H7 (cell line): ENCODE measurements at regions not wholly inside any gene's neighbourhood (a gene's known extent, or its start where the extent isn't known, plus 50 kb on each side); places are given as distances from the start of the nearest gene placed in this dataset.

Experiments used
- DNase-seq: peaks from one replicate; pipeline ENCODE4 v3.0.0; 2012
- H3K27me3 ChIP-seq: 2 replicates; pipeline ENCODE4 v1.6.0; 2011; ENCODE audit warnings: mild to moderate bottlenecking, low read length; ENCODE audit not compliant: control insufficient read depth, insufficient read depth
- H3K36me3 ChIP-seq: replicated peaks from 2 replicates; pipeline ENCODE4 v1.5.1; 2011; ENCODE audit warnings: low read length; ENCODE audit not compliant: control insufficient read depth, insufficient read depth
- H3K4me3 ChIP-seq: 2 replicates; pipeline ENCODE4 v1.5.1; 2011; ENCODE audit warnings: low read depth, mild to moderate bottlenecking, control low read depth, low read length, moderate library complexity; ENCODE audit not compliant: insufficient read depth

GRCh38 chr9:118630079-118630478 is 739.2 kb downstream of the BRINP1 start:
- DNase-seq = no peak
- Histone ChIP-seq H3K36me3 (no peaks in the 10 kb centered on the region), H3K4me3 (no peak overlapping the region), H3K27me3 (no peaks in the 10 kb centered on the region)

GRCh38 chr9:118630931-118631595 is 738.2 kb downstream of the BRINP1 start:
- Histone ChIP-seq H3K36me3 (no peaks in the 10 kb centered on the region), H3K4me3 (no peak overlapping the region), H3K27me3 (no peaks in the 10 kb centered on the region)
- no peak for DNase-seq

GRCh38 chr9:118631956-118632355 is 737.3 kb downstream of the BRINP1 start:
- Histone ChIP-seq H3K27me3 (no peaks in the 10 kb centered on the region), H3K4me3 (no peak overlapping the region), H3K36me3 (no peaks in the 10 kb centered on the region)
- no peak for DNase-seq

- no peaks in the 10 kb centered on the region for H3K36me3 ChIP-seq
- H3K27me3 ChIP-seq = no peaks in the 10 kb centered on the region
- no peak for DNase-seq
- H3K4me3 ChIP-seq = no peak overlapping the region
Measured at GRCh38 chr9:118635416-118635815, 733.8 kb downstream of the BRINP1 start.

- no peaks in the 10 kb centered on the region for H3K36me3 ChIP-seq
- no peaks in the 10 kb centered on the region for H3K27me3 ChIP-seq
- DNase-seq = no peak
- no peak overlapping the region for H3K4me3 ChIP-seq
Measured at GRCh38 chr9:118637681-118638080, 731.6 kb downstream of the BRINP1 start.

GRCh38 chr9:118640836-118641560 is 728.2 kb downstream of the BRINP1 start:
- Histone ChIP-seq H3K27me3 (no peaks in the 10 kb centered on the region), H3K4me3 (no peak overlapping the region), H3K36me3 (no peaks in the 10 kb centered on the region)
- no peak for DNase-seq

- DNase-seq = peak; percentile 4
- no peaks in the 10 kb centered on the region for H3K36me3 ChIP-seq
- no peaks in the 10 kb centered on the region for H3K27me3 ChIP-seq
- no peak overlapping the region for H3K4me3 ChIP-seq
Measured at GRCh38 chr9:118643118-118643517, 726.1 kb downstream of the BRINP1 start.

- DNase-seq = no peak
- no peaks in the 10 kb centered on the region for H3K27me3 ChIP-seq
- no peak overlapping the region for H3K4me3 ChIP-seq
- no peaks in the 10 kb centered on the region for H3K36me3 ChIP-seq
Measured at GRCh38 chr9:118644066-118644465, 725.2 kb downstream of the BRINP1 start.

- DNase-seq = no peak
- H3K27me3 ChIP-seq = no peaks in the 10 kb centered on the region
Measured at GRCh38 chr9:118647331-118647730, 721.9 kb downstream of the BRINP1 start.

GRCh38 chr9:118650417-118650816 is 718.8 kb downstream of the BRINP1 start:
- no peak overlapping the region for H3K4me3 ChIP-seq
- DNase-seq = no peak
- H3K27me3 ChIP-seq = no peaks in the 10 kb centered on the region
- no peaks in the 10 kb centered on the region for H3K36me3 ChIP-seq

More at GRCh38 chr9:118647331-118647730, 721.9 kb downstream of the BRINP1 start:
- no peaks in the 10 kb centered on the region for H3K36me3 ChIP-seq
- H3K4me3 ChIP-seq = no peak overlapping the region

GRCh38 chr9:118651511-118651910 is 717.7 kb downstream of the BRINP1 start:
- no peak overlapping the region for H3K4me3 ChIP-seq
- H3K27me3 ChIP-seq = no peaks in the 10 kb centered on the region
- H3K36me3 ChIP-seq = no peaks in the 10 kb centered on the region
- no peak for DNase-seq

- Histone ChIP-seq H3K36me3 (no peaks in the 10 kb centered on the region), H3K27me3 (no peaks in the 10 kb centered on the region), H3K4me3 (no peak overlapping the region)
- no peak for DNase-seq
Measured at GRCh38 chr9:118652258-118652657, 717.0 kb downstream of the BRINP1 start.

- no peak for DNase-seq
Measured at GRCh38 chr9:118652912-118653311, 716.3 kb downstream of the BRINP1 start.

GRCh38 chr9:118659011-118659410 is 710.2 kb downstream of the BRINP1 start:
- Histone ChIP-seq H3K36me3 (no peaks in the 10 kb centered on the region), H3K4me3 (no peak overlapping the region), H3K27me3 (no peaks in the 10 kb centered on the region)
- DNase-seq = no peak

More at GRCh38 chr9:118652912-118653311, 716.3 kb downstream of the BRINP1 start:
- no peaks in the 10 kb centered on the region for H3K27me3 ChIP-seq
- no peaks in the 10 kb centered on the region for H3K36me3 ChIP-seq
- H3K4me3 ChIP-seq = no peak overlapping the region

GRCh38 chr9:118665226-118665919 is 703.9 kb downstream of the BRINP1 start:
- no peak for DNase-seq
- H3K27me3 ChIP-seq = no peaks in the 10 kb centered on the region
- no peak overlapping the region for H3K4me3 ChIP-seq
- no peaks in the 10 kb centered on the region for H3K36me3 ChIP-seq
